ENCODE measurements at regions not wholly inside any gene's neighbourhood (a gene's known extent, or its start where the extent isn't known, plus 50 kb on each side); places are given as distances from the start of the nearest gene placed in this dataset.

- TF ChIP-seq ZNF462 (CRISPR knock-in tag; IDR thresholded peaks at IDR 0.05) (no peak), EZH2phosphoT487 (IDR thresholded peaks at IDR 0.05; ENCODE audit: unreplicated experiment) (no peak), CREB1 (CRISPR knock-in tag; IDR thresholded peaks at IDR 0.05; ENCODE audit: low read depth) (no peak)
Measured at GRCh38 chr14:30002859-30003258, 75.2 kb upstream of the PRKD1 start (continued).

- no peak overlapping the region for H3K4me3 Mint-ChIP-seq
- no peaks in the 10 kb centered on the region for H4K20me1 ChIP-seq (replicated peaks; ENCODE audit: insufficient read depth)
- H3K36me3 Mint-ChIP-seq (ENCODE audit: low read depth) = no peaks in the 10 kb centered on the region; the same call in 2 of the 3 replicates
- TF ChIP-seq CTCF (conservative IDR thresholded peaks at IDR 0.05; ENCODE audit: low read depth in 2 of 2) = peak; percentile 73 to 87
- TF ChIP-seq EZH2phosphoT487 (IDR thresholded peaks at IDR 0.05; ENCODE audit: unreplicated experiment) = no peak
- H3K36me3 ChIP-seq (ENCODE audit: insufficient read depth) = no peaks in the 10 kb centered on the region
- no peaks in the 10 kb centered on the region for H3K27me3 ChIP-seq (ENCODE audit: insufficient read depth)
- H3K4me3 ChIP-seq = no peak overlapping the region
- H3K4me1 ChIP-seq (ENCODE audit: insufficient read depth) = no peaks in the 10 kb centered on the region
- H3K27ac Mint-ChIP-seq = no peak overlapping the region
- H2AFZ ChIP-seq = no peak overlapping the region
- no peaks in the 10 kb centered on the region for H3K27me3 Mint-ChIP-seq (ENCODE audit: insufficient read depth, low read depth, poor library complexity)
- no peaks in the 10 kb centered on the region for H3K9me2 ChIP-seq (ENCODE audit: insufficient read depth)
- peak; percentile 74 for ATAC-seq
- peak; percentile 72 for DNase-seq (ENCODE audit: low spot score)
- peaks cover 8% of the 10 kb centered on the region for H3K9me3 Mint-ChIP-seq
- no peak overlapping the region for H3K4me2 ChIP-seq
- H3K79me2 ChIP-seq (replicated peaks; ENCODE audit: insufficient read depth) = no peaks in the 10 kb centered on the region
- H3K27ac ChIP-seq (ENCODE audit: low read depth) = no peak overlapping the region
- no peaks in the 10 kb centered on the region for H3F3A ChIP-seq (replicated peaks; ENCODE audit: low read depth)
- peaks cover 17% of the 10 kb centered on the region; the same call in 2 of the 3 replicates for H3K4me1 Mint-ChIP-seq
Measured at GRCh38 chr14:30005114-30005808, 77.6 kb upstream of the PRKD1 start.

All from GM23338 (cell line).